ENCODE measurements at regions not wholly inside any gene's neighbourhood (a gene's known extent, or its start where the extent isn't known, plus 50 kb on each side); places are given as distances from the start of the nearest gene placed in this dataset.

DNA sequence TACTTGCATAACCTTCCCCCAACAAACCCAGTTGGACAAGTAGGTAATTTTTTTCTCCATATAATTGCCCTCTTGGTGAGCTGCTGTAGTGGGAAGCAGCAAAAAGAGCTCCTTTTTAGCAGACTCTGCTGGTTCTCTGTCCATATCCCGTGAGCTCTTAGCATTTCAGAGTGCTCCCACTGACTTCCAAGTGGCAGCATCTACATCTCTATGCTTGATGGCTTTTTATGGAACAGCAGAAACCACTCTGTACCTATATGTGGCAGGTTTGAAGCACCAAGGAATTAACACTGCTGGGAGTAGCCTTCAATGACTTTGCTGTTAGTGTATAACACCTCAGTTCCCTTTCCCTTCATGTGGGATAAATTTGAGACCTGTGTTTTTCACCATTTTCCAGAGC, 168.4 kb upstream of the NHS start:
- DNase-seq = no peak

DNA sequence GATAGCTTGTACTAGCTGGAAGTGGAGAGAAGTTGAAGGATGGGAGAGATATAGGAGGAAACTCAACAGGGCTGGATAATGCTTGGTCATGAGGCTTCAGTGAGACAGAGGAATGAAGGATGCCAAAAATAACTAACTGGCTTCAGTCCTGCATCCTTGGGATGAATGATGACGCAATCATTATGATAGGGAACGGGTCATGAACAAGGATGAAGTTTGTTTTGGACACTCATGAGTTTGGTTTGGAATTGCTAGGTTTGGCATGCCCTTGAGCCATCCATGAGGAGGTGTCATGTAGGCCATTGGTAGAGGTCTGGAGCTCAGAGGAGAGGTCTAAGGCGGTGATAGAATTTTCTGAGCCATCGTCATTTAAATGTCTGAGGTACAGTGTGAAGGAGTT, 160.0 kb upstream of the NHS start:
- DNase-seq = no peak

- DNase-seq = no peak
Measured at GRCh38 chrX:17226736-17227135, 148.3 kb upstream of the NHS start.

DNA sequence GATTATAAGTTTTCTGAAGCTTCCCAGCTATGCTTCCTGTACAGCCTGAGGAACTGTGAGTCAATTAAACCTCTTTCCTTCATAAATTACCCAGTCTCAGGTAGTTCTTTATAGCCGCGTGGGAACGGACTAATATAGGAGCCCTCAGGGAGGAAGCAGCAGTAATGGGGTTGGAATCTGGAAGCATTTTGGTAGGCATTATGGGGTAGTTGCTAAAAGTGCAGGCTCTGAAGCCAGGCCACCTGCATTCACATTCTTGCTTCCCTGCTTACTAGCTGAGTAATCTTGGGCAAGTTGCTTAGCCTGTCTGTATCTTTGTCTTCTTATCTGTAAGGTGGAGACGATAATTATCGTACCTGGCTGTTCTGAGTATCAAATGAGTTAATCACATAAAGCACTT, 137.9 kb upstream of the NHS start:
- no peak for DNase-seq

- peak in 2 of 6 experiments; percentile 11 to 25 for DNase-seq
Measured at GRCh38 chrX:17242470-17242869, 132.5 kb upstream of the NHS start.

DNA sequence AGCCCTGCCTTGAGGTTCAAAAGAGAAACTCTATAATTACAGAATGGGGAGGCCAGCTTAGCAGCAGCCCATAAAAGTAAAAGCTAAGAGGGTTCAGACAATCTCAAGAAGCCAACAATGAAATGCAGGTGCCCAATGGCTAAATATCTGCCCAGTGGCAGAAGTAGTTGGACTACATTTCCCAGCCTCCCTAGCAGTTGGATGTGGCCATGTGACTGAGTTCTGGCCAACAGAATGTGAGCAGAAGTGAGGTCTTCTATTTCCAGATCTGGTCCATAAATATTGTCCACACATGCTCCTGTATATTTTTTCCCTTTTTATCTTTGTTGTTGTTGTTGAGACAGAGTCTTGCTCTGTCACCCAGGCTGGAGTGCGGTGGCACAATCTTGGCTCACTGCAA, 127.9 kb upstream of the NHS start:
- no peak for DNase-seq

DNA sequence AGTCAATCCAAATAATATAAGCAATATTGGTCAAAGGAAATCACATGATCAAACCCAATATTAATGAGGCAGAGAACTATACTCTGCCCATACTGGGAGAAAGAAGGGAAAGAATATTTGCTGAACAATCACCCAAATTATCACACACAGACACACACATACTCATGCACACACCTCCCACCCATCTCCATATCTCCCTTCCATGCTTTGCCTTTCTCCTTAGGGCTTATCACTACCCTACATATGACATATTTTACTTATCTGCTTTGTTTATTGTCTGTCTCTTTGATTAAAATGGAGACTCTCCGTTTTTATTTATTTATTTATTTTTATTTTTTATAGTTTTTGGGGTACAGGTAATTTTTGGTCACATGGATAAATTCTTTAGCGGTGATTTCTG, 112.9 kb upstream of the NHS start:
- DNase-seq = no peak

DNA sequence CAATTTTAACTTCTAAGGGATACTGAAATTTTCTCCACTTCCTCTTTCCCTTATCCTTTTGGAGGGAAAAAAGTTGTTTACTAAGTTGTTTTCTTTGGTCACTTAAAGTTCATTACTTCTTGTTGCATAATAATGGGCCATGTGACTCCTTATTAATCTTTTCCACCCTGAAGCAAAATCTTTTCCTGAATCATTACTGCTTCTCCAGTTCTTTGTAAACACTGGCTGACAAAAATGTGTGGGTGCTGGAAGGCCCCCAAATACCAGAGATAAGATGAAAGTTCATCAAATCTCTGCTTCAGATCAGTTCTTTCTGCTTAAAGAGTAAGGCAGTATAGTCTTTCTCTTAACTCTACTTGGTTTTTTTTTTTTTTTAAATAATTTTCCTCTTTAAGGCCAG, 108.9 kb upstream of the NHS start:
- no peak for DNase-seq

GRCh38 chrX:17278961-17279360, 96.0 kb upstream of the NHS start:
- DNase-seq = no peak

- DNase-seq = no peak
Measured at GRCh38 chrX:17285983-17286382, 89.0 kb upstream of the NHS start.

GRCh38 chrX:17291171-17291900, 83.7 kb upstream of the NHS start:
- no peak for DNase-seq

DNA sequence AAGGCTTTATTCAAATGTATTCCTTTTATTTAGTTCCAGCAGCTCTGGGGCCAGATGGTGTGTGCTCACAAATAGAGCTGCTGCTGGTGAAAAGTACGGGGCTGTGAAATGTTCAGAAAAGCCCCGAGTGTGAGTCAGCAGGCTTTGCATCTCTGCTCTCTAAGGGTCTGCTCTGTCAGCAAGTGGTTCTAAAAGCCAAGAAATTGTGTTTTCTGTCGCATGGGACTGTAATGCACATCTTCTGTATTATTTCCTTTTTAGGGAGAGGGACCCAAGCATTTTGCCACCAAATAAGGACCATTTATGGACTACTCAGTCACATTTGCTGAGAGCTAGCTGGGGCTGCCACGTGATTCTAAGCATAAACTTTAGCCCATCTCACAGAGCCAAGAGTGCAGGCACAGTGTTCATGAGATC, 82.9 kb upstream of the NHS start:
- no peak for DNase-seq

- no peak for DNase-seq
Measured at GRCh38 chrX:17294561-17294960, 80.4 kb upstream of the NHS start.

DNA sequence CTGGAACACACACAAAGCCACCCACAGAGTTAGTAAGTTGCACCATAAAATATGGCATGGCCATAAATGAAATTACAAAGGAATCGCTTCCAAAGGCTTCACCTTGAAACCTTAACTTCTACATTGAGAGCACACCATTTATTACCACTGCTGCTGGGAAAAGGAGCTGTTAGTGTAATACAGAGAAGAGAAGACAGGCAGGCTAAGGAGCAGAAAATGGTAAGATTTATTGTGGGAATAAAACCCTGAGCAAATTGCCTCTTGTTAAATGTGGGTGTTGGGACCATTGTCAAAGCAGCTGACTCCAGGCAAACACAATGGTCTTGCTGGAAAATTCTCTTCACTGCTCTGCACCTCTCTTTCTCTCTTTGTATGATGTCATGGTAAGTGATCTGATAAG, 79.2 kb upstream of the NHS start:
- no peak for DNase-seq

DNA sequence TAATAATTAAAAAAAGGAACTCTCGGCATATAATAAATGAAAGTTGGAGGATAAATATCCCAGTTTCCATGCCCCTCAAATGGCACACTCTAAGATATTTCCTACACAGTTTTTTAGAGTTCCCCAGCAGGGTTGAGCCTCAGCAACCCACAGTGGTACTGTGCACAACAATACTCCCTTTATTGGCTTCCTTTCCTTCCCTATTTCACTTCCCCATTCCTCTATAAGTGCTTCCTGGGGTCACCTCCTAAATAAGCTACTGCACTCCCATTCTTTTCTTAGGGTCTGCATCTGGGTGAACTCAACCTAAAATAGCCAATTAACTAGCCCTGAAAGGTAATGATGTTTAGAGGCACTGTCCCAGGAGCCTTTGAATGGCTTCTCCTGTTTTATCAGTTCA, 76.4 kb upstream of the NHS start:
- no peak for DNase-seq

- DNase-seq = no peak
Measured at GRCh38 chrX:17299206-17299605, 75.8 kb upstream of the NHS start.

GRCh38 chrX:17323397-17323796, 51.6 kb upstream of the NHS start:
- no peak for DNase-seq

All from stimulated activated naive CD4-positive, alpha-beta T cell (primary cell).